ENCODE measurements at regions not wholly inside any gene's neighbourhood (a gene's known extent, or its start where the extent isn't known, plus 50 kb on each side); places are given as distances from the start of the nearest gene placed in this dataset.

DNA sequence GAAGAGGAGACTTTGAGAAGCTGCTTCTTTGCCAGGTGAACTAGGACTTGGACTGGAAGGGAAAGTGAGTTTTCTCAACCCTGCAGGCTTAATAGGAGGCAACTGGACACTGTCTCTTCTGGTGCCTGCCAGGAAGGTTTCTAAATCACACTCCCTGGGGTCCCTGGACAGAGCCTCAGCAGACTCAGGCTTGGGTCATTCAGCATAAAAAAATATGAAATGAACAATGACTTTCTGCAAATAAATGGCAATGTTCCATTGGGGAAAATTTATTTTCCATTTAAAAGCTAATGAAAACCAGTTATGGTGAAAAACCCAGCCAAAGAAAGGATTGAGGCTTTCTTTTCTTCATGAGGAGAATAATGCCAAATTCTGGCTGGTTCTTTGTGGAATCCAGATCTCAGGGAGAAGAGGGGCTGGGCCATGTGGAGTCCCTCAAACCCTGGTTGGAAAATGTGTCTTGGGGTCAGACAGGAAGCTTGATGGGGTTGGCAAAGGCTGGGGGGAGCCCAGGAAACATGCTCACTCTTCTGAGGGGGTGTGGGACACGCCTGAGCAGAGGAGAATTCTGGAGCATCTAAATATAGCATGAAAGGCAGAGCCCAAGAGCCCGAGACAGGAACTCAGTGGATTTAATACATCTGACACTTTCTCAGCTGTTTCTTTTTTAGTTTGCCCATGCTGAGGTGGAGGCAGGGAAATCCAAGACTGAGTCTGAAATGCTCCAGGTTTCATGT lies 65.2 kb upstream of the EMX2 start:
- no peak overlapping the region for H2AFZ ChIP-seq (ENCODE audit: control insufficient read depth, low read depth, low read length)
- in situ Hi-C loops (cut with MboI) (no loop called here), intact Hi-C loops (cut with micrococcal nuclease; ENCODE audit: unreplicated experiment) (loop anchor here (10.0 kb wide), 1 partner anchor 263 kb away; no protein-coding TSS in a partner anchor)
- ChIA-PET CTCF (interaction anchor here (0.8 to 4.6 kb wide), 14 partner anchors 11 to 261 kb away, joined by 3 to 26 read pairs (median 4); no protein-coding TSS in a partner anchor), POLR2A (interaction anchor here (1.5 kb wide), 1 partner anchor 25 kb away, joined by 3 read pairs; no protein-coding TSS in a partner anchor), RAD21 (ENCODE audit: unreplicated experiment) (interaction anchor here (0.6 to 3.0 kb wide), 5 partner anchors 19 to 261 kb away, joined by 3 to 19 read pairs (median 5); no protein-coding TSS in a partner anchor), SMC1A (ENCODE audit: uncharacterized antibody, unreplicated experiment) (interaction anchor here (0.6 to 2.6 kb wide), 7 partner anchors 12 to 259 kb away, joined by 3 to 12 read pairs (median 4); no protein-coding TSS in a partner anchor)
- H3K4me3 ChIP-seq: no peak overlapping the region
- H3K9ac ChIP-seq (ENCODE audit: control insufficient read depth, insufficient read depth, low read length): no peak overlapping the region
- H4K20me1 ChIP-seq (ENCODE audit: control insufficient read depth, insufficient read depth): no peaks in the 10 kb centered on the region
- H3K27me3 ChIP-seq (replicated peaks in 1 of 2; ENCODE audit: control insufficient read depth in 2 of 2, insufficient read depth in 2 of 2, low read length in 1 of 2): no peaks in the 10 kb centered on the region; a peak in 1 of 4 replicates
- DNase-seq (ENCODE audit: low read depth, low spot score) (no peak), FAIRE-seq (no peak), ATAC-seq (no peak)
- no peak overlapping the region for H3K27ac ChIP-seq (ENCODE audit: control insufficient read depth, insufficient read depth)
- H3K36me3 ChIP-seq (ENCODE audit: control insufficient read depth in 2 of 2, insufficient read depth in 2 of 2, low read length in 1 of 2): no peaks in the 10 kb centered on the region
- 0 out of 2 replicates have a peak, but pooled peaks cover 4% of the 10 kb centered on the region for H3K4me1 ChIP-seq (ENCODE audit: control insufficient read depth, insufficient read depth, low read length)
- WGBS (ENCODE audit: insufficient coverage, insufficient replicate concordance, low lambda C conversion rate, missing lambda C conversion rate): 0% methylated on average over 2 of the region's 2 CpGs
- H3K79me2 ChIP-seq (ENCODE audit: control insufficient read depth, insufficient read depth, low read length): no peaks in the 10 kb centered on the region
- no peaks in the 10 kb centered on the region for H3K9me3 ChIP-seq (replicated peaks; ENCODE audit: control insufficient read depth, insufficient read depth, low read length)
- BruUV-seq (replicated peaks): no TSS peak
- no peak overlapping the region for H3K4me2 ChIP-seq (ENCODE audit: control insufficient read depth, insufficient read depth)
- TF ChIP-seq ZZZ3 (IDR thresholded peaks at IDR 0.05; ENCODE audit: control insufficient read depth, insufficient read length, low read depth) (no peak), E2F8 (IDR thresholded peaks at IDR 0.05; ENCODE audit: low read depth, partially characterized antibody) (no peak), STAT3 (IDR thresholded peaks at IDR 0.05; ENCODE audit: low read depth, low read length) (no peak), SREBF2 (IDR thresholded peaks at IDR 0.05; ENCODE audit: low read length) (no peak), KAT2A (conservative IDR thresholded peaks at IDR 0.05; ENCODE audit: control insufficient read depth, low read depth, low read length) (no peak), ZNF384 (IDR thresholded peaks at IDR 0.05; ENCODE audit: borderline replicate concordance, low read depth, low read length) (no peak), SPI1 (IDR thresholded peaks at IDR 0.05; ENCODE audit: borderline replicate concordance, insufficient read depth, low read depth, low read length) (no peak), ATF7 (IDR thresholded peaks at IDR 0.05; ENCODE audit: low read depth) (no peak)
- TF ChIP-seq, protein P1, sequence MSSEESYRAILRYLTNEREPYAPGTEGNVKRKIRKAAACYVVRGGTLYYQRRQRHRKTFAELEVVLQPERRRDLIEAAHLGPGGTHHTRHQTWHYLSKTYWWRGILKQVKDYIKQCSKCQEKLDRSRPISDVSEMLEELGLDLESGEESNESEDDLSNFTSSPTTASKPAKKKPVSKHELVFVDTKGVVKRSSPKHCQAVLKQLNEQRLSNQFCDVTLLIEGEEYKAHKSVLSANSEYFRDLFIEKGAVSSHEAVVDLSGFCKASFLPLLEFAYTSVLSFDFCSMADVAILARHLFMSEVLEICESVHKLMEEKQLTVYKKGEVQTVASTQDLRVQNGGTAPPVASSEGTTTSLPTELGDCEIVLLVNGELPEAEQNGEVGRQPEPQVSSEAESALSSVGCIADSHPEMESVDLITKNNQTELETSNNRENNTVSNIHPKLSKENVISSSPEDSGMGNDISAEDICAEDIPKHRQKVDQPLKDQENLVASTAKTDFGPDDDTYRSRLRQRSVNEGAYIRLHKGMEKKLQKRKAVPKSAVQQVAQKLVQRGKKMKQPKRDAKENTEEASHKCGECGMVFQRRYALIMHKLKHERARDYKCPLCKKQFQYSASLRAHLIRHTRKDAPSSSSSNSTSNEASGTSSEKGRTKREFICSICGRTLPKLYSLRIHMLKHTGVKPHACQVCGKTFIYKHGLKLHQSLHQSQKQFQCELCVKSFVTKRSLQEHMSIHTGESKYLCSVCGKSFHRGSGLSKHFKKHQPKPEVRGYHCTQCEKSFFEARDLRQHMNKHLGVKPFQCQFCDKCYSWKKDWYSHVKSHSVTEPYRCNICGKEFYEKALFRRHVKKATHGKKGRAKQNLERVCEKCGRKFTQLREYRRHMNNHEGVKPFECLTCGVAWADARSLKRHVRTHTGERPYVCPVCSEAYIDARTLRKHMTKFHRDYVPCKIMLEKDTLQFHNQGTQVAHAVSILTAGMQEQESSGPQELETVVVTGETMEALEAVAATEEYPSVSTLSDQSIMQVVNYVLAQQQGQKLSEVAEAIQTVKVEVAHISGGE (CRISPR knock-in tag; IDR thresholded peaks at IDR 0.05): no peak
- TF ChIP-seq, protein P2, sequence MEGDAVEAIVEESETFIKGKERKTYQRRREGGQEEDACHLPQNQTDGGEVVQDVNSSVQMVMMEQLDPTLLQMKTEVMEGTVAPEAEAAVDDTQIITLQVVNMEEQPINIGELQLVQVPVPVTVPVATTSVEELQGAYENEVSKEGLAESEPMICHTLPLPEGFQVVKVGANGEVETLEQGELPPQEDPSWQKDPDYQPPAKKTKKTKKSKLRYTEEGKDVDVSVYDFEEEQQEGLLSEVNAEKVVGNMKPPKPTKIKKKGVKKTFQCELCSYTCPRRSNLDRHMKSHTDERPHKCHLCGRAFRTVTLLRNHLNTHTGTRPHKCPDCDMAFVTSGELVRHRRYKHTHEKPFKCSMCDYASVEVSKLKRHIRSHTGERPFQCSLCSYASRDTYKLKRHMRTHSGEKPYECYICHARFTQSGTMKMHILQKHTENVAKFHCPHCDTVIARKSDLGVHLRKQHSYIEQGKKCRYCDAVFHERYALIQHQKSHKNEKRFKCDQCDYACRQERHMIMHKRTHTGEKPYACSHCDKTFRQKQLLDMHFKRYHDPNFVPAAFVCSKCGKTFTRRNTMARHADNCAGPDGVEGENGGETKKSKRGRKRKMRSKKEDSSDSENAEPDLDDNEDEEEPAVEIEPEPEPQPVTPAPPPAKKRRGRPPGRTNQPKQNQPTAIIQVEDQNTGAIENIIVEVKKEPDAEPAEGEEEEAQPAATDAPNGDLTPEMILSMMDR (IDR thresholded peaks at IDR 0.05 in 2 of 3, conservative IDR thresholded peaks at IDR 0.05 in 1 of 3; ENCODE audit: control insufficient read depth in 2 of 3, extremely low read depth in 1 of 3, insufficient read depth in 1 of 3, low read depth in 3 of 3, low read length in 3 of 3): no peak
